GM12878 (cell line): ENCODE measurements at regions not wholly inside any gene's neighbourhood (a gene's known extent, or its start where the extent isn't known, plus 50 kb on each side); places are given as distances from the start of the nearest gene placed in this dataset.

Experiments used
- ATAC-seq: fragments of 200-7000 bp; cut with Tn5 transposase; 3 replicates; pipeline ENCODE4 v1.9.1; 2020; ENCODE audit warnings: mild to moderate bottlenecking, moderate library complexity
- BruUV-seq: library from RNA; stranded (reverse); fragments of 400-500 nt; replicated peaks from 2 replicates; lab custom pipeline; 2021; lab: Mats Ljungman, UMichigan
- CTCF ChIA-PET: fragments of 300-600 bp; sonication (Branson Sonifier 250); formaldehyde crosslinking; extraction: SDS; loops from one replicate; lab custom pipeline; 2021; ENCODE audit warnings: inconsistent platforms; lab: Yijun Ruan, JAX
- POLR2A ChIA-PET: fragments of 350-600 bp; formaldehyde crosslinking; extraction: SDS; loops from one replicate; lab custom pipeline; 2021; ENCODE audit warnings: inconsistent platforms; lab: Charles Lee
- RAD21 ChIA-PET: fragments of 300-600 bp; sonication (Branson Sonifier 250); formaldehyde crosslinking; loops from one replicate; lab custom pipeline; 2023; ENCODE audit warnings: antibody characterized with exemption; ENCODE audit not compliant: unreplicated experiment; lab: Charles Lee
- SMC1A ChIA-PET: fragments of 300-600 bp; sonication (Branson Sonifier 250); formaldehyde crosslinking; loops from one replicate; lab custom pipeline; 2023; ENCODE audit not compliant: unreplicated experiment, uncharacterized antibody; lab: Charles Lee
- DNase-seq: peaks from one replicate; pipeline ENCODE4 v3.0.0-alpha.2; 2011; ENCODE audit warnings: low read depth, low spot score
- FAIRE-seq: peaks from 3 replicates; lab custom pipeline; 2011; peaks lifted over from hg19 to GRCh38; lab: Jason Lieb, UNC
- H2AFZ ChIP-seq: 2 replicates; pipeline ENCODE4 v1.6.0; 2011; ENCODE audit warnings: low read depth, low read length, control low read depth; ENCODE audit not compliant: control insufficient read depth
- H3K27ac ChIP-seq: 2 replicates; pipeline ENCODE4 v1.5.1; 2011; ENCODE audit warnings: control low read depth; ENCODE audit not compliant: control insufficient read depth, insufficient read depth
- H3K27me3 ChIP-seq, 2 experiments: replicated peaks in 1 of 2; 2 replicates each; pipeline versions ENCODE4 v1.6.0 to v1.6.1; 2011; ENCODE audit warnings: low read length in 1 of 2; ENCODE audit not compliant: control insufficient read depth in 2 of 2, insufficient read depth in 2 of 2
- H3K36me3 ChIP-seq, 2 experiments: 2 replicates each; pipeline ENCODE4 v1.5.1; 2011; ENCODE audit warnings: low read length in 1 of 2; ENCODE audit not compliant: control insufficient read depth in 2 of 2, insufficient read depth in 2 of 2
- H3K4me1 ChIP-seq: 2 replicates; pipeline ENCODE4 v1.6.1; 2011; ENCODE audit warnings: mild to moderate bottlenecking, low read length, moderate library complexity, mixed read lengths; ENCODE audit not compliant: control insufficient read depth, insufficient read depth
- H3K4me2 ChIP-seq: 2 replicates; pipeline ENCODE4 v1.6.0; 2011; ENCODE audit warnings: control low read depth; ENCODE audit not compliant: control insufficient read depth, insufficient read depth
- H3K4me3 ChIP-seq: fragments of 200-600 bp; sonication (generic); 2 replicates; pipeline ENCODE4 v1.5.1; 2016
- H3K79me2 ChIP-seq: 2 replicates; pipeline ENCODE4 v1.6.0; 2011; ENCODE audit warnings: low read length; ENCODE audit not compliant: control insufficient read depth, insufficient read depth
- H3K9ac ChIP-seq: 2 replicates; pipeline ENCODE4 v1.8.0; 2011; ENCODE audit warnings: low read length, control low read depth, mixed read lengths; ENCODE audit not compliant: control insufficient read depth, insufficient read depth
- H3K9me3 ChIP-seq: replicated peaks from 3 replicates; pipeline ENCODE4 v1.5.1; 2011; ENCODE audit warnings: mild to moderate bottlenecking, low read length; ENCODE audit not compliant: control insufficient read depth, insufficient read depth
- H4K20me1 ChIP-seq: 2 replicates; pipeline ENCODE4 v1.6.0; 2011; ENCODE audit not compliant: control insufficient read depth, insufficient read depth
- ATF2 ChIP-seq: IDR thresholded peaks from 2 replicates; pipeline ENCODE4 v1.6.1; 2012; ENCODE audit warnings: low read length, inconsistent platforms
- BHLHE40 ChIP-seq, 2 experiments: fragments of 450-650 bp in 1 of 2; IDR thresholded peaks; 2 replicates each; pipeline ENCODE4 v1.6.1; 2011 to 2017; ENCODE audit warnings: low read depth in 2 of 2, borderline replicate concordance in 1 of 2, improper control_type of control experiment in 1 of 2, low read length in 1 of 2, mild to moderate bottlenecking in 1 of 2
- CHD4 ChIP-seq: fragments of 200-600 bp; sonication (generic); IDR thresholded peaks from 2 replicates; pipeline ENCODE4 v1.6.1; 2016; ENCODE audit warnings: mild to moderate bottlenecking
- CREM ChIP-seq: IDR thresholded peaks from 2 replicates; pipeline ENCODE4 v1.6.1; 2014; ENCODE audit warnings: antibody characterized with exemption, low read depth
- DPF2 ChIP-seq: fragments of 450-650 bp; IDR thresholded peaks from 2 replicates; pipeline ENCODE4 v1.6.1; 2017; ENCODE audit warnings: mild to moderate bottlenecking
- E2F4 ChIP-seq: IDR thresholded peaks from 2 replicates; pipeline ENCODE4 v1.6.1; 2012; ENCODE audit warnings: low read depth, low read length, improper control_type of control experiment
- IRF4 ChIP-seq: IDR thresholded peaks from 2 replicates; pipeline ENCODE4 v1.6.1; 2011; ENCODE audit warnings: low read depth, low read length
- JUNB ChIP-seq: IDR thresholded peaks from 2 replicates; pipeline ENCODE4 v1.6.1; 2016; ENCODE audit warnings: antibody characterized with exemption, mild to moderate bottlenecking
- NBN ChIP-seq: fragments of 450-650 bp; IDR thresholded peaks from 2 replicates; pipeline ENCODE4 v1.6.1; 2016
- NKRF ChIP-seq: fragments of 450-650 bp; conservative IDR thresholded peaks from 2 replicates; pipeline ENCODE4 v1.6.1; 2017; ENCODE audit warnings: mild to moderate bottlenecking, moderate library complexity
- RFX5 ChIP-seq: IDR thresholded peaks from 2 replicates; pipeline ENCODE4 v1.6.1; 2011; ENCODE audit warnings: low read depth, low read length, improper control_type of control experiment
- SRF ChIP-seq, 2 experiments: IDR thresholded peaks; 2 replicates each; pipeline ENCODE4 v1.6.1; 2011; ENCODE audit warnings: low read depth in 2 of 2, low read length in 2 of 2, mild to moderate bottlenecking in 1 of 2, moderate library complexity in 1 of 2
- ZBED1 ChIP-seq: IDR thresholded peaks from 2 replicates; pipeline ENCODE4 v1.6.1; 2016; ENCODE audit warnings: borderline replicate concordance
- ZBTB33 ChIP-seq: fragments of 450-650 bp; IDR thresholded peaks from 2 replicates; pipeline ENCODE4 v1.6.1; 2017; ENCODE audit warnings: mild to moderate bottlenecking
- WGBS: methylation state at CpG from one replicate; pipeline ENCODE4 v1.1.6; 2016; ENCODE audit warnings: low lambda C conversion rate; ENCODE audit not compliant: insufficient replicate concordance, insufficient coverage; ENCODE audit errors: missing lambda C conversion rate; 5-methylcytosine and 5-hydroxymethylcytosine counted together
- in situ Hi-C: fragments of 300-500 bp; cut with MboI; formaldehyde crosslinking; loops from 9 replicates; pipeline ENCODE4 v1.14.3; 2018; ENCODE audit warnings: mixed read lengths
- intact Hi-C: fragments of 100-400 bp; cut with micrococcal nuclease; formaldehyde crosslinking; loops from one replicate; pipeline ENCODE4 v1.14.2; 2022; ENCODE audit not compliant: unreplicated experiment
- TF ChIP-seq, protein P1 (sequence below): IDR thresholded peaks from 2 replicates; pipeline ENCODE4 v1.6.1; 2012; ENCODE audit warnings: low read depth, low read length, improper control_type of control experiment
- TF ChIP-seq, protein P2 (sequence below): fragments of 450-650 bp; IDR thresholded peaks from 2 replicates; pipeline ENCODE4 v1.6.1; 2014; ENCODE audit warnings: mild to moderate bottlenecking

DNA sequence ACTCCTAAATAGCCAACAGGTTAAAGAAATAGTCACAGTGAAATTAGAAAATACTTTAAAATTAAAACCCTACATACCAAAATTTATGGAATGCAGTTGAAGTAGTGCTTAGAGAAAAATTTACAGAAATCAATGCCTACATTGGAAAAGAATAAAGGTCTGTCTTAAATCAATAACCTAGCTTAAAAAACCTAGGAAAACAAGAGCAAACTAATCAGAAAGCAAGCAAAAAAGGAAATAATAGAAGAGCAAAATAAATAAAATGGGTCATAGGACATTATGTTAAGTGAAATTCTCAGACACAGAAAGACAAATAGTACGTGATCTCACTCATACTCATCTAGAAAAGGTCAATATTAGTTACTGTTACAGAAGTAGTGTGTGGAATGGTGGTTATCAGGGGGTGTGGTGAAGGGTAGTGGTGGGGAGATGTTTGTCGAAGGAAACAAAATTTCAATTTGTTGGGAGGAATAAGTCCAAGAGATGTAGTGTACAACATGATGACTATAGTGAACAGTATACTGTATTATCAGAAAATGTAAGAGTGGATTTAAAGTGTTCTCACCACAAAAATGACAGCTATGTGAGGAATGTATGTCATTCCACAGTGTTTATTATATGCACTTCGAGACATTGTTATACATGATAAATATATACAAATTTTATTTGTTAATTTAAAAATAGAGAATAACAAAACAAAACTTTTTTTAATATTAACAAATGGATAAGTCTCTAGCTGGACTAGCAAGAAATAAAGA, 423.6 kb downstream of the CDH26 start:
- ATAC-seq (no peak), FAIRE-seq (no peak), DNase-seq (no peak)
- intact Hi-C loops, result no loop called here
- no peaks in the 10 kb centered on the region for H3K27me3 ChIP-seq
- H3K4me3 ChIP-seq, result no peak overlapping the region
- H2AFZ ChIP-seq, result no peak overlapping the region
- WGBS, result 21% methylated on average over 3 of the region's 3 CpGs
- ChIA-PET RAD21 (no interaction called here), SMC1A (no interaction called here), POLR2A (no interaction called here), CTCF (no interaction called here)
- H3K9ac ChIP-seq, result no peak overlapping the region
- no peaks in the 10 kb centered on the region for H3K4me1 ChIP-seq
- no peaks in the 10 kb centered on the region for H3K36me3 ChIP-seq
- H4K20me1 ChIP-seq, result no peaks in the 10 kb centered on the region
- in situ Hi-C loops, result no loop called here
- no peak overlapping the region for H3K4me2 ChIP-seq
- BruUV-seq, result no TSS peak
- no peaks in the 10 kb centered on the region for H3K9me3 ChIP-seq
- no peak overlapping the region for H3K27ac ChIP-seq
- no peaks in the 10 kb centered on the region for H3K79me2 ChIP-seq
- TF ChIP-seq JUNB (no peak), BHLHE40 (IDR thresholded peaks at IDR 0.05; ENCODE audit: borderline replicate concordance in 1 of 2, low read depth in 2 of 2, low read length in 1 of 2) (no peak), ATF2 (no peak), RFX5 (no peak), IRF4 (no peak), CHD4 (no peak), NKRF (no peak), ZBED1 (no peak), CREM (no peak), ZBTB33 (no peak), SRF (IDR thresholded peaks at IDR 0.05; ENCODE audit: low read depth in 2 of 2, low read length in 2 of 2) (no peak), E2F4 (no peak), NBN (no peak), DPF2 (no peak)
- TF ChIP-seq, protein P1, sequence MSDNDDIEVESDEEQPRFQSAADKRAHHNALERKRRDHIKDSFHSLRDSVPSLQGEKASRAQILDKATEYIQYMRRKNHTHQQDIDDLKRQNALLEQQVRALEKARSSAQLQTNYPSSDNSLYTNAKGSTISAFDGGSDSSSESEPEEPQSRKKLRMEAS, result no peak
- TF ChIP-seq, protein P2, sequence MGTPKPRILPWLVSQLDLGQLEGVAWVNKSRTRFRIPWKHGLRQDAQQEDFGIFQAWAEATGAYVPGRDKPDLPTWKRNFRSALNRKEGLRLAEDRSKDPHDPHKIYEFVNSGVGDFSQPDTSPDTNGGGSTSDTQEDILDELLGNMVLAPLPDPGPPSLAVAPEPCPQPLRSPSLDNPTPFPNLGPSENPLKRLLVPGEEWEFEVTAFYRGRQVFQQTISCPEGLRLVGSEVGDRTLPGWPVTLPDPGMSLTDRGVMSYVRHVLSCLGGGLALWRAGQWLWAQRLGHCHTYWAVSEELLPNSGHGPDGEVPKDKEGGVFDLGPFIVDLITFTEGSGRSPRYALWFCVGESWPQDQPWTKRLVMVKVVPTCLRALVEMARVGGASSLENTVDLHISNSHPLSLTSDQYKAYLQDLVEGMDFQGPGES, result no peak
- TF ChIP-seq, all 136 proteins: peak for 0
